ENCODE measurements at regions not wholly inside any gene's neighbourhood (a gene's known extent, or its start where the extent isn't known, plus 50 kb on each side); places are given as distances from the start of the nearest gene placed in this dataset.

DNA sequence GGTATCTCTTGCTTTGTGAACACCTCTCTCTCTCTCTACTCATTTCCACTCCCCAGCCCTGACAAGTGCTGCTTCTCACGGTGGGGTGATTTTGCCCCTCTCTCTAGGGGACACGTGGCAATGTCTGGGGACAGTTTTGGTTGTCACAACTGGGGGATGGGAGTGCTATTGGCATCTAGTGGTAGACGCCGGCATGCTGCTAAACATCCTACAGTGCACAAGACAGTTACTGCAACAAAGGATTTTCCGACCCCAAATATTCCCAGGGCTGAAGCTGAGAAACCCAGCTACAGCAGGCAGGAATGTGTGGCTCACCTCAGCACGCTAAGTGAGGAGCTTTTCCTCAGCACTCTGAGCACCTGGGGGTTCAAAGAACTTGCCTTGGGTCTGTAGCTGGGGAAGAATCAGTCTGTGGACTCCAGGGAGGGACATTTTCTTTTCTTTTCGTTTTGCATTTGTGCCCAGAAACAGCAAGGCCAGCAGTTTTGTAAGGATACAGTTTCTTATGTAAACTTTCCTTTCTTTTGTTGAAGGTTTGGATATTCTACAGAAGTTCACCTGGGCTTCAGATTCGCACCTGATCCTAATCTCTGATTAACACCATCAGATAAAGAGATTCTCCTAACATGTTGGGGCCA is 246.9 kb upstream of the ZFP64 start:
- Histone ChIP-seq H3K36me3 (ENCODE audit: control insufficient read depth, insufficient read depth, low read length) (no peaks in the 10 kb centered on the region), H3K27me3 (ENCODE audit: control insufficient read depth, insufficient read depth, low read length) (peaks cover 2% of the 10 kb centered on the region), H3K4me3 (ENCODE audit: low read depth, low read length) (no peak overlapping the region)
- TF ChIP-seq CTCF (IDR thresholded peaks at IDR 0.05; ENCODE audit: insufficient read depth, low read length, poor library complexity, severe bottlenecking), result no peak
- DNase-seq (ENCODE audit: low read depth), result no peak

DNA sequence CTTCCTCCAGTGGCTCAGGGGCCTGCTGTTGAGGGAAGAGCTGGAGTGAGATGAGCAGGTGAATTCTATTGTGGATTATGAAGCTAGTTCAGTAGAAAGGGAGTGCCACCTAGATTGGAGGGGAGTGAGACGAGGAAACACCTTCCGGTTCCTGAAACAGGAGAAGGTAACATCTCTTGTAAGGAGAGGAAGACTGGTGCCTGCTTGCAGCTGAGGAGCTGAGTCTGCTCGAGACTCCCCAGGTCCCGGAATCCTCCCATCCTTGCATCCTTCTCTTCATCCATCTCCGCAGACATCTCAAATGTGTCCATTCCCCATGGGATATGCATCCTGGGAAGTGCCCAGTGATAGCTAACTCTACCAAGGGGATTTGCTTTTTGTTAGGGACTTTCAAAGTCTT is 242.9 kb upstream of the ZFP64 start:
- Histone ChIP-seq H3K36me3 (ENCODE audit: control insufficient read depth, insufficient read depth, low read length) (no peaks in the 10 kb centered on the region), H3K4me3 (ENCODE audit: low read depth, low read length) (no peak overlapping the region), H3K27me3 (ENCODE audit: control insufficient read depth, insufficient read depth, low read length) (no peaks in the 10 kb centered on the region)
- no peak for DNase-seq (ENCODE audit: low read depth)
- TF ChIP-seq CTCF (IDR thresholded peaks at IDR 0.05; ENCODE audit: insufficient read depth, low read length, poor library complexity, severe bottlenecking), result no peak

DNA sequence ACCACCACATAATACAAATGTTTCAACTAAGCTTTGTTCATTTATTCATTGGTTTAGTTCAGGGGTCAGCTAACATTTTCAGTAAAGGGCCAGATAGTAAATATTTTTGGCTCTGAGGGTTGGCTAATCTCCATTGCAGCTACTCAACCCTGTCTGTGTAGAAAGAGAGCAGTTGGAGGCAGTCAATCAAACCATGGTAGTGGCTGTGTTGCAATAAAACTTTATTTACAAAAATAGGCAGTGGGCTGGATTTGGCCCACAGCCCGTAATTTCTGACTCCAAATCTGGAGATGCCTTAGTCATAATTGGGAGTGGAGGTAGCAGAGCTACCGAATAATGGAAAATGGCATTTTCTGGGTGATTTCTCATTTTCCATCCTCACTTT is 242.5 kb upstream of the ZFP64 start:
- no peak for DNase-seq (ENCODE audit: low read depth)
- no peaks in the 10 kb centered on the region for H3K36me3 ChIP-seq (ENCODE audit: control insufficient read depth, insufficient read depth, low read length)
- H3K27me3 ChIP-seq (ENCODE audit: control insufficient read depth, insufficient read depth, low read length), result no peaks in the 10 kb centered on the region
- no peak overlapping the region for H3K4me3 ChIP-seq (ENCODE audit: low read depth, low read length)
- no peak for TF ChIP-seq CTCF (IDR thresholded peaks at IDR 0.05; ENCODE audit: insufficient read depth, low read length, poor library complexity, severe bottlenecking)

GRCh38 chr20:52433326-52434040 is 241.9 kb upstream of the ZFP64 start:
- no peaks in the 10 kb centered on the region for H3K27me3 ChIP-seq (ENCODE audit: control insufficient read depth, insufficient read depth, low read length)
- H3K4me3 ChIP-seq (ENCODE audit: low read depth, low read length), result no peak overlapping the region
- no peak for TF ChIP-seq CTCF (IDR thresholded peaks at IDR 0.05; ENCODE audit: insufficient read depth, low read length, poor library complexity, severe bottlenecking)
- no peaks in the 10 kb centered on the region for H3K36me3 ChIP-seq (ENCODE audit: control insufficient read depth, insufficient read depth, low read length)
- no peak for DNase-seq (ENCODE audit: low read depth)

- H3K36me3 ChIP-seq (ENCODE audit: control insufficient read depth, insufficient read depth, low read length), result no peaks in the 10 kb centered on the region
- H3K27me3 ChIP-seq (ENCODE audit: control insufficient read depth, insufficient read depth, low read length), result no peaks in the 10 kb centered on the region
- H3K4me3 ChIP-seq (ENCODE audit: low read depth, low read length), result no peak overlapping the region
- DNase-seq (ENCODE audit: low read depth), result no peak
- no peak for TF ChIP-seq CTCF (IDR thresholded peaks at IDR 0.05; ENCODE audit: insufficient read depth, low read length, poor library complexity, severe bottlenecking)
These were observed 241.2 kb upstream of the ZFP64 start for GRCh38 chr20:52432740-52433139.

GRCh38 chr20:52429029-52429428 is 237.4 kb upstream of the ZFP64 start:
- Histone ChIP-seq H3K4me3 (ENCODE audit: low read depth, low read length) (no peak overlapping the region), H3K27me3 (ENCODE audit: control insufficient read depth, insufficient read depth, low read length) (no peaks in the 10 kb centered on the region), H3K36me3 (ENCODE audit: control insufficient read depth, insufficient read depth, low read length) (no peaks in the 10 kb centered on the region)
- no peak for TF ChIP-seq CTCF (IDR thresholded peaks at IDR 0.05; ENCODE audit: insufficient read depth, low read length, poor library complexity, severe bottlenecking)
- DNase-seq (ENCODE audit: low read depth), result no peak

Measured in kidney epithelial cell (primary cell).